ENCODE measurements at regions not wholly inside any gene's neighbourhood (a gene's known extent, or its start where the extent isn't known, plus 50 kb on each side); places are given as distances from the start of the nearest gene placed in this dataset.
"Not testable (repeated sequence)": the region's sequence is repeated elsewhere in the genome, so short reads cannot be mapped to it uniquely, and the experiment has no call there.

GRCh38 chr6:55058682-55059081 lies 115.6 kb upstream of the HCRTR2 start:
- DNase-seq (ENCODE audit: low read depth): no peak

DNA sequence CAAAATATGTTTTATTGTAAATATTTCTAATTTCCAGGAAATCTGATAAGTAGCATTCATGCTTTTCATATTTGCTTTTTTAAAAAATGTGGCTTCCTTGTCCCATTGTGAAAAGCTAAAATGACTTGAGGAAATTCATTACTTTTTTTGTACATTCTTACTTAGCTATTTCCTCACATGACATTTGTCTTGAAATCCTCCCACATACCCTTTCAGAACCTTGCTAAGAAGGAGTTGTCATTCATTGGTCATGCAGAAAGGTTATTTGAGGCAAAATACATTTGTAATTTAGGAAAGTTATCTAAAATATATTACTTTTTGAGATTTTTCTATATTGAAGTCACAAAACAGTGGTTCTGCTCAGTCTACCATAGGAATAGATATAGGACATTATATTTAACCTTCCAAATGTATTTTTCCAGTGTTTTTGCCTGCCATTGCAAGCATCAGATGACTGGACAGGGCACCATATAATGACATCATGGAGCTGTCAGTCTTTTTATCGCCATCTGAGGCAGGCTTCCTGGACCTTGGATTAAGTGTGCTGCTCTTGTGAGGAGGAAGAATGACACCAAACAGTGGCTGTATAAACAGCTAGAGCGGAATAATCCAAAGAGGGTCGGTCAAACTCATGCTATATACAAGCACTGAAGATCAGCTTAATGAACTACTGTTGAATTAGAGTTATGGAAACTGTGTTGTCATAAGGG lies 109.4 kb upstream of the HCRTR2 start:
- DNase-seq (ENCODE audit: low read depth): no peak

- peak; percentile 2 for DNase-seq (ENCODE audit: low read depth)
Measured at GRCh38 chr6:55069132-55069781, 105.1 kb upstream of the HCRTR2 start.

DNA sequence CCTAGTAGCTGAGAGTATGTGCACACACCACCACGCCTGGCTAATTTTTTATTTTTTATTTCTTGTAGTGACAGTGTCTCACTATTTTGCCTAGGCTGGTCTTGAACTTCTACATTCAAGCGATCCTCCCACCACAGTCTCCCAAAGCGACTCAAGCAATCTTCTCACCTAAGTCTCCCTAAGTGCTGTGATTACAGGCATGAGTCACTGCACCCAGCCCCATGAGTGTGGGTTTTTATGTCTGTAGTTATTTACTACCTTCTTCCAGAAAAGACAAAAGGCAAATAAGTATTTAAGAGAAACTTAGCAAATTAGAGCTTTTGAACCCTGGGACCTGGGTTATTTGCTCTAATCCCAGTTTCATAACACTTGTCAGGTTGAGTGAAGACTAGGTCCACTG lies 92.3 kb upstream of the HCRTR2 start:
- no peak for DNase-seq (ENCODE audit: low read depth)

- not testable (repeated sequence) for DNase-seq (ENCODE audit: low read depth)
Measured at GRCh38 chr6:55088011-55088410, 86.3 kb upstream of the HCRTR2 start.

DNA sequence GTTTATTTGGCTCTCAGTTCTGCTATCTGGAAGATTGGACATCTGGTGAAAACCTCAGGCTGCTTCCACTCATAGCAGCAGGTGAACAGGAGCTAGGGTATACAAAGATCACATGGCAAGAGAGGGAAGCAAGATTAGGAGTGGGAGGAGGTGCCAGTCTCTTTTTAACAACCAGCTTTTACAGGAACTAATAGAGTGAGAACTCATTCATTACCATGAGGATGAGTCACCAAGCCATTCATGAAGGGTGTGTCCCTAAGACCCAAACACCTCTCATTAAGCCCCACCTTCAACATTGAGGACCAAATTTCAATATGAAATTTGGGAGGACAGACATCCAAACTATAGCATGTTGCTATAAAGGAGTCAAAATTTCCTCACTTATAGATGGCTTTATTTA lies 85.4 kb upstream of the HCRTR2 start:
- DNase-seq (ENCODE audit: low read depth): no peak

DNA sequence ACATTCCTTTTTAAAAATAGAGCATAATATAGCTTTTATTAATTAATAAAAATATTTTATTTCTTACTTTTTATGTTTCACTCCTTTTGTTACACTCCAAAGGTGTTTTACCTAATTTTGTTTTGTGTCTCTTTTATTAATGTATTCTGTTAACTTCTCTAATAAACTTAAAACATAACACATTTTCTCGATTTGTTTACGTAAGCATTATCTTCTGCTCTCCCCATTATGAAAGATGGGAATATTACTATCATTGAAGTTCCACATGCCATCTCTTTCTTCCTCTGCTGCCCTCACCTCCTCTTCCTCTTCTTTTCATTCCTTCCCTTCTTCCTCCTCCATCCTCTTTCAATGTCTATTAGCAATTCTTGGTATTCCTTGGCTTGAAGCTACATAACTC lies 85.0 kb upstream of the HCRTR2 start:
- no peak for DNase-seq (ENCODE audit: low read depth)

DNA sequence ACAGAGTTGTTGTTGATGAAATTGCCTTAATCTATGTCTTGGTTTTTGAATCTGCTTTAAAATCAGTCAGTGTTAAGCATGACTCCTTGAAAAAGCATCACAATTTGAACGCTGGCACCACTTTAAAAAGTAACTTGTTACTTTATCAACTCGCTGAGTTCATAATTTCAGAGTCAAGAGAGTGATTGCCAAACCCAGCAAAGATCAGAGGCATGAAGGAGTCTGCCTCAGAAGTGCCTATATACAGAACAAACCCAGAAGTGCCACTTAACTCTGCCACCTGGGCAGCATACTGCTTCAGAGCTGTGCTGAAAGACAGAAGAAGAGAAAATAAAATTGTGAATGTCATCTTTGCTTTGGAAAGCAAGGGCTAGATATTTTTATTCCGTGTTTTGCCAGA lies 73.6 kb upstream of the HCRTR2 start:
- DNase-seq (ENCODE audit: low read depth): no peak

DNA sequence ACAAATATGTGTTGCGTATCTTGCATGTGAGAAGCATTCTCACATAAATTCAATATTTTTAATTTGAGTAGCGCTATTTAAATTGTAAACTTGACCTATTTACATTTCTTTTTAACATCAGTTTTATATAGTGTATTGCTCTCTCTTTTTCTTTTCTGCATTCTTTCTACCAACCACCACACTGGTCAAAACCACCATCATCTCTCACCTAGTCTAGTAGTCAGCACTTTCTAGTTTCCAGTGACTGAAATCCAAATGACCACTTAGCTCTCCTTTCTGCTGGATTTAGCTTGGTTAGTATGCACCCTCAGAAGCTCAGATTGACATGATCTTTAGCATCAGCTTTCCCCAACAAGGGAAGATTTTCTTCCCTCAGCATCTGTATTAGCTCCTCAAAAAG lies 73.2 kb upstream of the HCRTR2 start:
- DNase-seq (ENCODE audit: low read depth): no peak

DNA sequence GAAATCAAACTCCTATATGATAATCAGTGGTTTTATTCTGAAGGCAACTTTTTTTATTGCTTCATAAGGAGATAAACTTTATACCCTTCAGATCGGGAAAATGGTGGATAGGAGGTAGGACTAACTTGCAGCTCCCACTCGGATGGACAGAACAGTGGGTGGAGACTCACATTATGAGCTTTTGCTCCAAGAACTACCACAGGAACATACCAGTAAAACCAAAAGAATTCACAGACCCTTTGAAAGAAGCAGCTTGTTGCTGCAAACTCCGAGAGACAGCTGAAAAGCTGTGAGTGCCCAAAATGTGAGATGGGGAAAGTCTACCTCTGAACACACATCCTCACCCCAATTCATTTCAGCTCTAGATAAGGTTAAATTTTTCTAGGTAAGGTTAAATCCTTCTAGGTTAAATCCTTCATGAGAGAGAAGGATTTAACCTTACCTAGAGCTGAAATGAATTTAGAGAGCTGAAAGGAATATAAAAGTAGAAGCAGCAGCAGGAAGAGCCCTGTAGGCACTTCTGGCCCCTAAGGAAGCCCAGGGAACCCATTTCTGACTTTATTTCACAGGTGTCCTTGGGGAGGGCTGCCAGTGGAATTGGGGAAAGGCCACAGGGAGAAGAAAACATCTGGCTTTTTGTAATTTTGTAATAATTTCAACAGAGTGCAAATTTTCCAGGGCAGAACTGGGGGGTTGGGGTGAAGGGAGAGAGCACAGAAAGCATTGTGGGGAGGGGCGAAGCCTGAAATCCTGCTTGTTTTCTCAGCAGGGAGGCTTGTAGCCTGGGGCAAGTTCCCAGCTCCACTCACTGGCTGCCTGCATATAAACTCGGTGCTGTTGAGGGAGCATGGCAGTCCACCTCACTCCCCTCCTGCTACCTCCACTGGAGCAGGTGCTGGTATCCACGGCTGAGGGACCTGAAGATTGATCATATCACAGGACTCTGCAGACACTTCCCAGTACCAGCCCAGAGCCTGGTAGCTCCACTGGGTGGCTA lies 65.9 kb upstream of the HCRTR2 start:
- no peak for DNase-seq (ENCODE audit: low read depth)

- DNase-seq (ENCODE audit: low read depth): no peak
Measured at GRCh38 chr6:55117267-55117666, 57.0 kb upstream of the HCRTR2 start.

DNA sequence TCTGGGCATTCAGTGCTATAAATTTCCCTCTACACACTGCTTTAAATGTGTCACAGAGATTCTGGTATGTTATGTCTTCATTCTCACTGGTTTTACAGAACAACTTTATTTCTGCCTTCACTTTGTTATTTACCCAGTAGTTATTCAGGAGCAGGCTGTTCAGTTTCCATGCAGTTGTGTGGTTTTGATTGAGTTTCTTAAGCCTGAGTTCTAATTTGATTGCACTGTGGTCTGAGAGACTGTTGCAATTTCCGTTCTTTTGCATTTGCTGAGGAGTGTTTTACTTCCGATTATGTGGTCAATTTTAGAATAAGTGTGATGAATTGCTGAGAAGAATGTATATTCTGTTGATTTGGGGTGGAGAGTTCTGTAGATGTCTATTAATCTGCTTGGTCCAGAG lies 50.1 kb upstream of the HCRTR2 start:
- not testable (repeated sequence) for DNase-seq (ENCODE audit: low read depth)

Data from Daoy (cell line).